DMS79 (cell line): ENCODE measurements at regions not wholly inside any gene's neighbourhood (a gene's known extent, or its start where the extent isn't known, plus 50 kb on each side); places are given as distances from the start of the nearest gene placed in this dataset.

Experiments
- DNase-seq: peaks from one replicate; lab custom pipeline; 2025; lab: John Stamatoyannopoulos, UW

DNA sequence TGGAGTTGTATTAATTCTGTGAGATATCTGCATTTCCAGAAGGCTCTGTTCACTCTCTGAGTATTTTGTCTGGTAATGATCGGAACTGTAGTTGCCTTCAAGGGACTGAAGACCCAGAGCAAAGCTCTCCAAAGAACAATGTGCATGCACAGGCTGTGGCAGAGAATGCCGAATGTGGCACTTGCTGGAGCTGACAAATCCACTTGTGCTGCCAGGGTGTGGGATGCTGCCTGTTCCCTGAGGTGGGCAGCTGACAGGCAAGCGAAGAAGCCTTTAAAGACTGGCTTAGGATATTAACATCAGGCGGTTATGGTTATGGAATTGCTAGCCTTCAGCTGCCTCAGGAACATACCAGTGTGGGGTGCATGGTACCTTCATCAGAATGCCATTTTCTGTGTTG lies 419.9 kb upstream of the ATP2B1 start:
- DNase-seq: no peak

DNA sequence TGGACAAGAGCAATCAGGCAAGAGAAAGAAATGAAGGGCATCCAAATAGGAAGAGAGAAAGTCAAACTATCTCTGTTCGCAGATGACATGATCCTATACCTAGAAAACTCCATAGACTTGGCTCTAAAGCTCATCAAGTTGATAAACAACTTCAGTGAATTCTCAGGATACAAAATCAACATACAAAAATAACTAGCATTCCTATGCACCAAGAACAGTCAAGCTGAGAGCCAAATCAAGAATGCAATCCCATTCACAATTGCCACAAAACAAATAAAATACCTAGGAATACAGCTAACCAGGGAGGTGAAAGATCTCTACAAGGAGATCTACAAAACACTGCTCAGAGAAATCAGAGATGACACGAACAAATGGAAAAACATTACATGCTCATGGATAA lies 417.5 kb upstream of the ATP2B1 start:
- no peak for DNase-seq

DNA sequence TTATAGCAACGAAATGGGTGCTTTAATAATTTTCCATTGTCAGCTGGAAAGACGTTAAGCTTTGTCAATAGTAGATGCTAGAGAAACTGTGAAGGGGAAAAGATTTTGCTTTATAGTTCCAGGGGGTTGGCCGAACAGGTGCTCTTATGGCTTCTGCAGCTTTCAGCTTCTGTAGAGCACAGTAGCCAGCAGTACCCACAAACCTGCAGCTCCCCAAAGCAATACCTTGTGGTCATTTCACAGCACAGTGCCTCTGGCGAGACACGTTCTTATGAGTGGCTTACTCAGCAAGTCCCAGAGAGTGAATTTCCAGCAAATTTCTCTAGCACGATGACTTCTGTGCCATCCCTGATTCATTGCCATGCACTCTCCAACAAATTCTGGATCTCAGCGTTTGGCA lies 416.3 kb upstream of the ATP2B1 start:
- DNase-seq: no peak

DNA sequence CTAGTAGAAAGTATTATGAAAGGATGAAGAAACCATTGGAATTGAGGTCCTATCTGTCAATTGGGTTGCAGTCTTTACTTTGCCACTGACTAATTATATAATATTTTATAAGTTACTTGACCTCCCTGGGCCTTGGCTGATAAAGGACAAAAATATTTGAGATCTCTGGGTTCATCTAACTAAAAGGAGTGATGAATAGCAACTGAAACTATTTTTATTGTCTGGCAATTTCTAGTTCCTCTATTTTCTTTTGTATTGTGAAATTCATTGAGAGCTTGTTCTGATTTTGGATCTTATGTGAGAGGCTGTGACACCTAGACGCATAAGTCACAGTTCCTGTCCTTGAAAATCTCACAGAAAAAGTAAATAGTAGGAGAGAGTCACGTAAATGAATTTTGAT lies 415.7 kb upstream of the ATP2B1 start:
- no peak for DNase-seq

DNA sequence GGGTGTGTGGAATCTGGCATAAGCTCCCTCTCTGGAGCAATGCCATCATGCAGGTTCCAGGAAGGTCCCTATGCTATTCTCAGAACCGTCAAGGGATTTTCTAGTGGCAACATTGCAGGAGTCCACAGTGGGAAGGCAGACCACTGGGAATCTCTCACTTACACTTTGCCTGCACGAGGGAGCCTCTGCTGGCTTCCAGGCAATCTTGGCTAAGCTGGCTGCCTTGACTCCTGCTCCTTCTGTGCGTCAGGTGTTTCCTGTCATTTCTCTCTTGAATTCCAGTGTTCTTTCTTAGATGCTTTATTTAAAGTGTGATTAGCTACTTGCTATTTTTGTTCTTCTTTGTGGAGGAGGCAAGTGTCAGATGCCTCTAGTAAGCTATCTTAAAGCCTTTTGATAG lies 414.0 kb upstream of the ATP2B1 start:
- no peak for DNase-seq

DNA sequence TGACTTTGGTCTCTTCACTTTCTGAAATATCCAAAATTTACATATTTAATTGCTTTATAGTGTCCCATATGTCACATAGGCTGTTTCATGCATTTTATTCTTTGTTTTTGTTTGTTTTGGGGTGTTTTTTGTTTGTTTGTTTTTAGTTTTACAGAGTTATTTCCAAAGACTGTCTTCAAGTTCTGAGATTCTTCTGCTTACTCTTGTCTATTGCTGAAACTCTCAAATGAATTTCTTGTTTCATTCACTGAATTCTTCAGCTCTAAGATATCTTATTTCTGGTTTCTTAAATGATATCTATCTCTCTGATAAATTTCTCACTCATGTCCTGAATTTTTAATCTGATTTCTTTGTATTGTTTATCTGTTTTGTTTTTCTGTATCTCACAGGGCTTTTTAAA lies 412.0 kb upstream of the ATP2B1 start:
- no peak for DNase-seq

DNA sequence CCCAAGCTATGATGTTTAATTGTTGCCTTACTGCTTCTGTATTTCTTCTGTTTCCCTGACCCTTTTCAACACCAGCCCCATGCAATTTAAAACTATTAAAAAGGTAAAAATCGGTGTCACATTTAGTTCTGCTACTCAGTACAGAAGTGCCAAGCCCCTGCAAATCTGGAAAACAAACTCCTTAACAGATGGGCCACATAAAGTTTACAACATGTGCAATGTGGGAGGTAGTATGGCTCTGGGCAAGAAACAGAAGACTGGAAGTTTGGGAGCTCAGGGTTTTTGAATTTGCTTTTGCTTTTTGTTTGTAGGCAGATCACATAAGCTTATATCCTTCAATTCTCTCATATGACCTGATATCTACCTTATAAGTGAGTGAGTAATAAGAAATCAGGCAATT lies 404.0 kb upstream of the ATP2B1 start:
- no peak for DNase-seq

DNA sequence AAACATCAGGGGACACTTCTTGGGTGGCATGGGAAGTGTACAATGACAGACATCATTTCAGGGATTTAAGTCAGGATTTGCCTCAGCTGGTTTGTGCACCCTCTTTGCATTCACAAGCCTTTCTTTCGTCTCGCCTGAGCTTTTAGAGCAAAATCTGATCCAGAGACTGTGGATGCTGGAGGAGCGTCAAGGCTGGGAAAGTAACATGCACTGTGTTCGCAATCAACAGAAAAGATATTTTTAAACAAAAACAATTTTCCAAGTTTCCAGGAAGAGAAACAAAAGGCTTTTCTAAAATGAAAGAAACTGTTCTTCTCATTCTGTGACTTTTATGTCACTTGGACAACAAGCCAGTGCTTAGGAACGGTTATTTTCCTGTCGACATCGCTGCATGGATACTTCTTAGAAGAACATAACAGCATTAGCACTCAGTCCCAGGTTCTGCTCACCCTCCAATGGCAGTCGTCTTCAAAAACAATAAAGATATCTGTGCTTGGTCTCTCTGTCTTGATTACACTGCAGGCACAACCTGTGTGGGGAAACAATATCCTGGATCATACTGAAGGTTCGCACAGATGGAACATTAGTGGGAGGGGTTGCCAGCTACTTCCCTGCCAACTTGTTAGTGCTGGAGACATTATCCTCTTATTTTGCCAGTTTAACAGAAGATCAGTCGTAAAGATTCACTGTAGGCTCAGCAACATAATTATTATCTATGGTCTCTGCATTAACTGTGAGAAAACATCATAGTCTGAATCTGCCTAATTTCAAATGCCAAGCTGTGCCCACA lies 403.3 kb upstream of the ATP2B1 start:
- DNase-seq: no peak

DNA sequence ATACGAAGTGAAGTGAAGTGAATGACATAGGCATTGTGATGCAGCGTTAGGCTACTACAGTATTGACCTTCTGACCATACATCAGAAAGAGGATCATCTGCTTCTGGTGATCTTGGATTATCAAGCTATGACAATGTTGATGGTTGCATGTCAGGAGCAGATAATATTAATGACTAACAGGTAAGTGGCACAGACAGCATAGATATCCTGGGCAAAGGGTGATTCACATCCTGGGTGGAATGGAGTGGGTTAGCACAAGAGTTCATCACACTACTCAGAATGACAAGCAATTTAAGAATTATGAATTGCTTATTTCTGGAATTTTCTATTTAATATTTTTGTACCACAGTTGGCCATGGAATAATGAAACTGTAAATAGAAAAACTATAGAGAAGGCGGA lies 397.9 kb upstream of the ATP2B1 start:
- no peak for DNase-seq

DNA sequence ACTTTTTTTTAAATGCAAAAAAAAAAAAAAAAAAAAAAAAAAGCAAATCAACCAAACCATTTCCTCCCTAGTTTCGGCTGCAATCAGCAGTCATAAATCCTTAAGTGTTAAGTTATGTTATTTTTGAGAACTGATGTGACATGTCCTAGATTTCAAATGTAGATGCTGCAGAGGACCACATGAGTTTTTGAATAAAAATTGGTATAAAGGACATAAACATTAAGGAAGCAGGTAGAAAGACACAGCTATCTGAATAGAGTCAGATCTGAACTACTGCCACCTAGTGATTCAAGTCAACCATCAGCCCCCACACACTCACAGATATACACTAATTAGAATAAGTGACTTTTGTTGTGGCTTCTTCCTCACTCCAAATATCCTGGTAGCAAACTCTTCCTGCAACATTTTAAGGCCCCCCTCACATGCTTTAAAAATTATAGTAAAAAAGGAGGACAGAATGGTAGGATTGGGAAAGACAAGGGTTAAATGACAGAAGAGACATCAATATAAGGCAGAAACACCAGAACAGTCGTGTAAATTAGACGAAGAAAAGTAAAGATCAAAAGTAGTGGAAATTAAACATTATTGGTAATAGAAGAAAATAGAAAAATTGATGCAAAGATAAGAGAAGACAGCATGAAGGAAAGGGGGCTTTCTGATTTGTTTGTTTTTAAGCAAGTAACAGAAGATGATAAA lies 394.5 kb upstream of the ATP2B1 start:
- no peak for DNase-seq

DNA sequence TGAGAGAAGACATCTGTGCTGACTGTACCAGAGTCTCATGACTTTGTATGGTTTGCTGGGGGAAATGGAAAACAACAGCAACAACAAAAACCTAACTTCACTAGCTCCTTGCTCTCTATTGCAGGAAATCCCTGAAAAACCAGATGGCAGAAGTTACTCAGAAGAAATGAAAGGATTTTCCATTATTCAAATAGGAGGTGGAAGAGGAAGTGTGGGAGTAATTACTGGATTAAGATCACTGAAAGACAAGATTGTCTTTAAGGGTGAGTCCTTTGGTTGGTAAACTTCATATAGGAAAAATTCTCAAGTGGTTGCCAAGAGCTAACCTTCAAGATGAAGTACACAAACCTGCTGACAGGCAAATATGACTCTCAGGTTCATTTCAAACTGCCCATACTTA lies 391.9 kb upstream of the ATP2B1 start:
- no peak for DNase-seq

DNA sequence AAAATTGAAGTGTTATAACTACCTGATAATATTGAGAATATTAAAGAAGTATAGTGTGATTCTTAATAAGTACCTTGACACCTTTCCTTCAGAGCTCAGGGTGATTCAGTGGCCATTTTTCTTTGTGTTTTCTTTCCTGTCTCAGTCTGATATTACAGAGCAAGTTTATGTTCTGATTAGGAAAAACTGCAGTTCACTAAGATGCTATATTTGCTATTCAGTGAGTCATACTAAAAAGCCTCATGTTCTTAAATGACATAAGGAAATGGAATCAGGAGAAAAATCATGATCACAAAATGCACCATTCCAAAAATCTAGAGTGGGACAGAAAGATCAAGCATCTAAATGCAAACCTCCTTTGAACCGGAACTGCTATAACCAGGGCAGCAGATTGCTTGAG lies 390.6 kb upstream of the ATP2B1 start:
- no peak for DNase-seq

DNA sequence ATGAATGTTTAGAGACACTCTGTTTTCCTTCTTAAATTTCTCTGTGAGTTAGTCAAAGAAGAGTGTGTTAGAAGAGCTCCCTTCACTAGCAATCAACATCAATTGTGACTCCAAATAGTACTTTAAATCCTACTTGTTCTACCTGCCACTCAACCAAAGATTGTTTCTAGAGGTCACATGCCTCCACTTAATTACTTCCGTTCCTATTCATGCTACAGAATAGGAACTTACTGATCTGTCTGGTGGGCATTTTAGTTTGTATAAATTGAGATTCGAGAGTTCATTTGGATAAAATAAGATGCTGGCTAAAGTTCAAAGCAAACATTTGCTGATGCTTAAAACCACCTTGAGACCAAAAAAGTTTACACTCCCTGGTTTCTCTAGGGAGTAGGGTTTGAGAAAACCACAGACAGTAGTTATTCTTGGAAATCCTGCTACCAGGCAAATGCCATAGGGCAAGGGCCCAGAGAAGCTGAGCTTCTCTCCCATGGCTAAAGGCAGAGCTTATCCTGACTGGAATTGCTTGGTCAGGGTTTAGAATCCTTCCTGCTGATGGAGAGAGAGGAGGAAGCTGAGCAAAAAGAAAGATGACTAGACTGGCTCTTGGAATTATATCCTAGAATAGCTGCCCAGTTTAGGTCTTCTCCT lies 389.6 kb upstream of the ATP2B1 start:
- peak; percentile 11 for DNase-seq

DNA sequence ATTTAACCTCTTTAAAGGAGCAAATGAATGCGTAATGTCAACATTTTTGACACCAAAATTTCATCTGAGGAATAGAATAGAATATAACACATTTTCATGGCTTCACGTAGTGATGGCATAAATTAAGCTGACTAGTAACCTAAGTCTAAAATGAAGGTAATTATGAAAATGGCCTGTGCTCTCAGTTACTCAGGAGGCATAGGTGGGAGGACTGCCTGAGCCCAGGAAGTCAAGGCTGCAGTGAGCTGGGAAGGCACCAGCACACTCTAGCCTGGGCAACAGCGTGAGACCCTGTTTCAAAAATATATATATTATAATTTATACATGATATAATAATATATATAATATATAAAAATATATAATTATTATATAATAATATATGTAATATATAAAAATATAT lies 383.2 kb upstream of the ATP2B1 start:
- no peak for DNase-seq

DNA sequence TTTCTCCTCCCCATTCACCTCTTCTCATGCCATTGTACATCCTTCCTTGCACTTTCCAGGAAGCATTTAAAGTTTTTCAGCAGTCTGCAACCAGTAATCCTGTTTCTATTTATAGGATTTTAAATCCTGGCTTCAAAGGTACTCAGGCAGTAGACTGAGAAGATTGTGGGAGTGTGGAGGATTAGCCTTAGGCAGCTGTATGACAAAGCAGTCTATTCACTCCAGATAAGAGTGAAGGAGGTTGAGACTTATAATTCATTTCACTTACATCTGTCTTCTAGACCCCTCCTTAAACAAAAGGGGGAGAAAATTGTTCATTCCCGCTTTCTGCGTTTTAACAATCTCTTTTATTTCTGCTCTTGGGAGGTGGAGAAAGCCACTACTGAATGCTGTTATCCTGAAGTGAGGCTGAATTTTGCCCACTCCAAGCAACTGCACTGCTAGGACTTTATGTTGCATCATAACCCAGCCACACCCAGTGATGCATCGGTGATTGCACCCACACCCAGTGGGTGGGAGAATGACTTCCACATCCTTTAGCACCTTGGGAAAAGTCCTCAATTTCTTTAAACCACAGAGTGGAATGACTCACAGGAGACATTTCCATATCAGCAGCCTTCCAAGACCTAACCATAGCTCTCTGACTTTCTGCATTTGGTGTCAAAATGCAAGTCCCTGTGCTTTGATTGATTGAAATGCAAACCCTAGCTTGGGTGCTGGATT lies 382.5 kb upstream of the ATP2B1 start:
- DNase-seq: no peak

DNA sequence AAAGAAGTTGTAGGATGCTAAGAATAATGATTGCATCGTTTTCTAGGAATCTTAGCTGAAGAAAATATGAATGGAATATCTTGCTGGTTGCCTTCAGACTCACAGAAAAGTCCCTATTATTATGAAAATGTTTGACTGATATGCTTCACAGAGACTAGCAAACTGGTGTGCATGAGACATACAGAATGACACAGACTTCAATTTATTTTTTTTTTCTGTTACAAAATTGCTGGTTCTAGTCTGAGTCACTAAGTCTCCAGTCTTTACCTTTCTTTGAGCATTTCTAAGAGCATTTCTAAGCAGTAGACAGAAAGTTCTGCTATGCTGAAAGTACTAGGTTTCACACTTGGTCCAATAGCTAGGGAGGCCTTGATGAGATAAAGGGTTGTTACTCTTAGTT lies 377.6 kb upstream of the ATP2B1 start:
- DNase-seq: no peak

DNA sequence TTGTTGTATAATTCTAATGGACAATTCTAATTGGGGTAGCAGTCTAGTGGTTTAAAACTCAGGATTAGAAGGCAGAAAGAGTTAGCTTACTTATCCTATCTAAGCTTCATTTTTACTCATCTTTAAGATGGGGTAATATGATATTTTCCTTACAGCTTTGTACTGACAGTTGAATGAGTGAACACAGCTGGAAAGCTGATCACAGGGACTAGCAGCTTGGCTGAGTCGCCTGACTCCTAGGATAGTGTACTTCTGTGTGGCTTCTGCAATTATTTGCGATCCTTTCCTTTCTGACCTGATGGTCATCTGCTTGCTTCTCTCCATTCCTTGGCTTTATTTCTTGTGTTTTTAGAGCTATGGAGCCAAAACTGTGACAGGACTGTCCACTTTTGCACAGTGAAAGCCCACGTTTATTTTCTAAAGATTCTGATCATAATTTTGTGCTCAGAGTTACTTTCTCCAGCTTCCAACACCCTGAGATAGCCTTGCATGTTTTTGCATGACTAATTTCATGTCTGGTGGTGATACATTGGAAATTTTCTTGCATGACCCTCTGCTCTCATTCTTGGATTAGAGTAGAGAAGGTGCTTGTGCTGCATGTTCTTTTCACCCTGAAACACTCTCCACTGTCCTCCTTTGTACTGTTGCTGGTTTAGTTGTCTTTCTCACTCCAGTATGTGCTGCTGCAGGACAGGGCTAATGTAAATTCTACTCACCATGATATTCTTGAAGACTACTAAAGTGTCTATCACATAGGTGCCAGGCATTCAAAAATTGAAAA lies 377.0 kb upstream of the ATP2B1 start:
- no peak for DNase-seq

DNA sequence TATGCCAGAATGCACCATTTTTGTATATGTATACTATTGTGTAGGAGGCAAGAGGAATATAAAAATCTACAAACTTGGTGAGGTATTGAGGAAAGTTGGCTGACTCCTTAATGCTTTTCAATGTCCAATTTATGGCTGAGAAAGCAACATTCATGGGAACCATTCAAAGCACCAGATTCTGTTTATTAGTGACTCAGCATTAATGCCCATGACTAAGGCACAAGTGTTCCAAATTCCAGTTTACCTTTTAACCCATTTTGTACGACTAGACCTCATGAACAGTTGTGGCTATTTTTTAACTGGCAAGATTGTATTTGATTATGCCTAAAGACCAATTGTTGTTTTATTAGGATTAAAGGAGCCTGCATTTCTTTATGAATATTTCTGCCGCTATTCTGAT lies 375.4 kb upstream of the ATP2B1 start:
- DNase-seq: no peak

DNA sequence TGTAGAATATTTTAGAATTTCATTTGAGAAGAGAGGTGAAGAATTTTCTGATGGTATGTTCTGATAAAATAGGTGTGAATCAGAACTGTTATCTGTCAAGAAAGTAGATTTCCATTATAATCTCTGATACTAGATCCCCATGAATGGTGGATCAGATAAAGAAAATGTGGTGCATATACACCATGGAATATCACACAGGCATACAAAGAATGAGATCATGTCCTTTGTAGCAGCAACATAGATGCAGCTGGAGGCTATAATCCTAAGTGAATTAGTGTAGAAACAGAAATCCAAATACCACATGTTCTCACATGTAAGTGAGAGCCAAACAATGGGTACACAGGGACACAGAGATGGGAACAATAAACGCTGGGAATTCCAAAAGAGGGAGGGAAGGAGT lies 372.0 kb upstream of the ATP2B1 start:
- DNase-seq: no peak

DNA sequence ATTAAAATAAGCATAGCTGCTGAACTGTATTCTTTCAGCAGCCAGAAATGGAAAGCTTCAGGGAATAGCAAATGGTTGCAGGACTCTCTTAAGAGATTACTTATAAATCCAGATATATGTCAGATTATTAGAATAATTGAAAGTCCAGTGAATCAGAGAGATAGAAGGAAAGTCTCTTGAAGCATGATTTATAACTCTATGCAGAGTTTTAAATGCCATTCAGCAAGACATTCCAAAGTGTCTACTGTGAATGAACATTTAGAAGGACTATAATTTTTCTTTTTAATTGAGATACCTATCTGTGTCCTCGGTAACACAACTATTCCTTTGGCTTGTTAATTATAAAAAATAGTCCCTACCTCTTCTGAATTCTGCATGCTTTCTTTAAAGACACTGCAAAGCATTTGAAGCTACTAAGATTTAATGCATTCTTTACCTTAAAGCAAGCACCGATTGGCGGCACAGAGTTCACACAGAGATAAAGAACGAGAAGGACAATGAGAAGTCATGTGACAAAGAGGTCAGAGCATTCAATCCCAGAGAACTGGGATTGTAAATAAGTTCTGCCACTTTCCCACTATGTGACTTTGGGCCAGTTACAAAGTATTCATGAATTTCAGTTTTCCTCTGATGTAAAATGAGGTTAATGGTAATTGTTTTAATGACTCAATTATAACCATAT lies 371.0 kb upstream of the ATP2B1 start:
- no peak for DNase-seq

DNA sequence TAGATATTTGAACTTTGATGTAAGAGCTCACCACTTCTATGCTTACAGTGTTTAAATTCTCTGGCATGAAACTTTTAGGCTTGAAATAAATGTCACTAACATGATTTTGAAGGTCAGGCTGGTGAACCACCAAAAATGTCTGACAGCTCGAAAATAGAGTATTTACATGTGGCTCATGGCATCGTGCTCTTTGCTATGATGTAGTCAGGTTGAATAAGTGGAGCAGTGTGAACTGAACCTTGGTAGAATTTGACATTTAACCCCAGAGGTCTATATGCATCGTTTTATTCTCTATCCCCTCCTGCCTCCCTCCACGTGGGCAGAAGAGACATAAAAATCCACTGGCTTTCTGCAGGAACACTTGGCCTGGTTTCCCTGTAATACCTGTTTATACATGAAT lies 369.7 kb upstream of the ATP2B1 start:
- no peak for DNase-seq
